Fibroblast of pulmonary artery (primary cell): ENCODE measurements at regions not wholly inside any gene's neighbourhood (a gene's known extent, or its start where the extent isn't known, plus 50 kb on each side); places are given as distances from the start of the nearest gene placed in this dataset.

Experiments
- DNase-seq: peaks from one replicate; pipeline ENCODE4 v3.0.0-alpha.2; 2010; ENCODE audit warnings: low read depth
- H3K4me3 ChIP-seq: replicated peaks from 2 replicates; pipeline ENCODE4 v1.5.1; 2011; ENCODE audit warnings: low read depth, mild to moderate bottlenecking, control low read depth, low read length, moderate library complexity
- TF ChIP-seq, protein P1 (sequence below): IDR thresholded peaks from 2 replicates; pipeline ENCODE4 v1.5.1; 2011; ENCODE audit warnings: mild to moderate bottlenecking, control low read depth, low read length, inconsistent platforms; ENCODE audit errors: missing control alignments

DNA sequence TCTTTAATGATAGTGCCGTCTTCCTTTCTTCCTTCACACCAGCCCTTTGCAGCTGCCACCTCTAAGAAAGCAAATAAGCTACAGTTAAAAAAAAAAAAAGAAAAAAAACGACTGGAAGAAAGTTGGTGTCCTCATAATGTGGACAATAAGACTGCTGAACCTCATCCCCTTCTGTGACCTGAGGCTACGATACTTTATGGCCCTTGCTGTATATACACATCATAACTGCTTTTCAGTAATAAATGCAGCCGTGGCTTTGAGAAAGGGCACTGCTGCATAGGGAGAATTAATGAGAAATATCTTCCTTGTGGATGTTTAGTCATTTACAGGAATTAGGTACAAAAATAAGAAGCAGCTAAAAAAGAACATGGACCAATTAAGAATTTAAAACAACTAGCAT, 333.8 kb upstream of the ADGRL2 start:
- DNase-seq = no peak
- H3K4me3 ChIP-seq = no peak overlapping the region
- TF ChIP-seq, protein P1, sequence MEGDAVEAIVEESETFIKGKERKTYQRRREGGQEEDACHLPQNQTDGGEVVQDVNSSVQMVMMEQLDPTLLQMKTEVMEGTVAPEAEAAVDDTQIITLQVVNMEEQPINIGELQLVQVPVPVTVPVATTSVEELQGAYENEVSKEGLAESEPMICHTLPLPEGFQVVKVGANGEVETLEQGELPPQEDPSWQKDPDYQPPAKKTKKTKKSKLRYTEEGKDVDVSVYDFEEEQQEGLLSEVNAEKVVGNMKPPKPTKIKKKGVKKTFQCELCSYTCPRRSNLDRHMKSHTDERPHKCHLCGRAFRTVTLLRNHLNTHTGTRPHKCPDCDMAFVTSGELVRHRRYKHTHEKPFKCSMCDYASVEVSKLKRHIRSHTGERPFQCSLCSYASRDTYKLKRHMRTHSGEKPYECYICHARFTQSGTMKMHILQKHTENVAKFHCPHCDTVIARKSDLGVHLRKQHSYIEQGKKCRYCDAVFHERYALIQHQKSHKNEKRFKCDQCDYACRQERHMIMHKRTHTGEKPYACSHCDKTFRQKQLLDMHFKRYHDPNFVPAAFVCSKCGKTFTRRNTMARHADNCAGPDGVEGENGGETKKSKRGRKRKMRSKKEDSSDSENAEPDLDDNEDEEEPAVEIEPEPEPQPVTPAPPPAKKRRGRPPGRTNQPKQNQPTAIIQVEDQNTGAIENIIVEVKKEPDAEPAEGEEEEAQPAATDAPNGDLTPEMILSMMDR = no peak

GRCh38 chr1:81463936-81464837, 336.5 kb upstream of the ADGRL2 start:
- TF ChIP-seq, protein P1 = no peak
- no peak for DNase-seq

DNA sequence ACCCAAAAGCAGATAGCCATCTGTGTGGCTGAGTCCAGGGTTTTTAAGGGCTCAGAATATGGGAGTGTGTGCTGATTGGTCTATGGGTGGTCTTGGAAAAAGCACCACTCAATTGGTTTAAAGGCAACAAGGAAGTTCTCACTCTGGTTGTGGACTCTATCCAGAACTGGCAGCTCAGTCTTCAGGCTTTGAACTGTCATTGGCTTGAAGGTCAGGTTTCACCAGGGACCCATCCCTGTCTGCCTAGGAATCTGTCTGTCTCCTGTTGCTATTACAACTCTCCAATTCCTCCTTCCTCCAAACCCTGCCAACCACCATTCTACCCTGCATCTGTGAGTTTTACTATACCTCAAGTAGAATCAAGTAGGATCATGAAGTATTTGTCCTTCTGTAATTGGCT, 341.7 kb upstream of the ADGRL2 start:
- no peak for DNase-seq
- TF ChIP-seq, protein P1 = no peak
- H3K4me3 ChIP-seq = no peak overlapping the region

More at GRCh38 chr1:81463936-81464837, 336.5 kb upstream of the ADGRL2 start:
- H3K4me3 ChIP-seq = no peak overlapping the region

DNA sequence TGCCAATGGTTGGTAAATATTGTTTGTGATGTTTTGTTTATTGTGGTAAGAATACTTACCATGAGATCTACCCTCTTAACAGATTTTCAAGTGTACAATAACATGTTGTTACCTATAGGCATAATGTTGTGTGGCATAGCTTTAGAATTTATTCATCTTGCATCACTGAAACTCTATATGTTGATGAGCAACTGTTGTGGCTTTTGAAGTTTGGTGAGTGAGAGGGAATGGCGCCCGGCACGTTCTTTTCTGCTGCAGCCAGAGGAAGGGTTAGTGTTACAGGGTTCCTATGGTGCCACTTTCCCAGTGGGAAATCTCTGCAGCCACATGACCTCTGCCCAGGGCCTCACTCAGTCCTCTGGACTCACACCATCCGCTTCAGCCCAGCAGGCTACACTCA, 342.5 kb upstream of the ADGRL2 start:
- H3K4me3 ChIP-seq = no peak overlapping the region
- TF ChIP-seq, protein P1 = no peak
- no peak for DNase-seq

GRCh38 chr1:81455481-81455880, 345.3 kb upstream of the ADGRL2 start:
- no peak overlapping the region for H3K4me3 ChIP-seq
- DNase-seq = no peak
- TF ChIP-seq, protein P1 = no peak

DNA sequence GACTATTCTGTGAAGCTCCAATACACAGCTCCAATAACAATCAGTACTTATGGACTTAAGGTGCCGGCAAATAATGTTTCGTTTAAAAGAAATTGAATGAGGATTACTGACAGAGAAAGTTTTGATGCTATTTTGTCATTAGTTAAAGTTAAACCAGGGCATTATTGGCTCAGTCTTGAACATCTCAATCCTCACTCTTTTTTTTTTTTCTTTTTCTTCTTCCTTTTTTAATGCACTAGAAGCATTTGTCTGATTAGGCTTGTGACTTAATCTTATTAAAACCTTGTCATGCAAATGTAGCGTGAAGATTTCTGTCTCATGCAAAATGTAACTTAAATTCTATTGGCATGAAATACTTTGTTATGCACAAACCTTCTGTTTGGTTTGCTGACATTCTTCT, 346.8 kb upstream of the ADGRL2 start:
- H3K4me3 ChIP-seq = no peak overlapping the region
- TF ChIP-seq, protein P1 = no peak
- DNase-seq = no peak

- TF ChIP-seq, protein P1 = no peak
- no peak overlapping the region for H3K4me3 ChIP-seq
- DNase-seq = no peak
Observed at GRCh38 chr1:81453367-81453703, 347.4 kb upstream of the ADGRL2 start.
